ENCODE measurements at regions not wholly inside any gene's neighbourhood (a gene's known extent, or its start where the extent isn't known, plus 50 kb on each side); places are given as distances from the start of the nearest gene placed in this dataset.

DNA sequence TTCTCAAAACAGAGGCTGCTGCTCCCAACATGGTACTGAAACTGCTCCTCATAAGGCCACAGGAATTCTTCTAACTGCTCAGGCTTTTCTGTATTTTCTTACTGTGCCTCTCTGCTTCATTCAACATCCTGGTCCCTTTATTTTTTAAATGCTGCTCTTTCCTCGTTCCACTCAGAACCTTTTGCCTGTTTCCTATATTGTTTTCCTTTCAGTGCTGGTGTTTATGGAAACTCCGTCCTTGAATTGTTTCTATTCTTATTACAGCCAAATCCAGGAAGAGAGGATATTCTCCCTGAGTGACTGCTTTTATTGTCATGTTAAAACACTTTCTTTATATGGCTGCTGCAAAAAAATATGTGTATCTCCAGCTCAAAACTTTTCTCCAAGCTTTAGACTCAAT, 173.0 kb upstream of the E2F7 start:
- DNase-seq (ENCODE audit: low spot score in 2 of 2) = no peak
- ATAC-seq (replicated peaks; ENCODE audit: extremely low read depth, poor library complexity, severe bottlenecking) = no peak
- Mint-ChIP-seq H3K4me1 (no peaks in the 10 kb centered on the region), H3K27me3 (no peaks in the 10 kb centered on the region), H3K4me3 (no peak overlapping the region), H3K27ac (ENCODE audit: low read depth) (no peak overlapping the region), H3K36me3 (ENCODE audit: insufficient read depth) (no peaks in the 10 kb centered on the region), H3K9me3 (peaks cover 12% of the 10 kb centered on the region)

DNA sequence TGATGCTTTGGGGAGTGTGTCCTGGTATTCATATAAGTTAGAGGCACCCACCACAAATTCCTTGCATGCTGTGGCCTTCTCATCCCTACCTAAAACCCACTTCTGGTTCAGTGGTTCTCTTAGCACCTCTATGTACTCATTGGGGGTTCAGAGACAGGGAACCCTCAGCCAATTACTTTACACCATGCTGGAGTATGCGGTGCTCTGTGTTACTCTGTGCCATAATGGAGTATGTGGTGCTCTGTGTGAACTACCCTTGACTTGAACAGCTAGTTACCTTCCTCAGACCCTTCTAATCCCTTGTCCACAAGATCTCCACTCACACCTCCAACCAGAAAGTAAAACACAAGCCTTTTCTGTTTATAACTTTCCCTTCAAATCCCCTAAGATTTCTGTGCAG, 172.5 kb upstream of the E2F7 start:
- Mint-ChIP-seq H3K4me3 (no peak overlapping the region), H3K27me3 (no peaks in the 10 kb centered on the region), H3K27ac (ENCODE audit: low read depth) (no peak overlapping the region), H3K9me3 (peaks cover 12% of the 10 kb centered on the region), H3K4me1 (no peaks in the 10 kb centered on the region), H3K36me3 (ENCODE audit: insufficient read depth) (no peaks in the 10 kb centered on the region)
- DNase-seq (ENCODE audit: low spot score in 2 of 2) = no peak
- ATAC-seq (replicated peaks; ENCODE audit: extremely low read depth, poor library complexity, severe bottlenecking) = no peak

DNA sequence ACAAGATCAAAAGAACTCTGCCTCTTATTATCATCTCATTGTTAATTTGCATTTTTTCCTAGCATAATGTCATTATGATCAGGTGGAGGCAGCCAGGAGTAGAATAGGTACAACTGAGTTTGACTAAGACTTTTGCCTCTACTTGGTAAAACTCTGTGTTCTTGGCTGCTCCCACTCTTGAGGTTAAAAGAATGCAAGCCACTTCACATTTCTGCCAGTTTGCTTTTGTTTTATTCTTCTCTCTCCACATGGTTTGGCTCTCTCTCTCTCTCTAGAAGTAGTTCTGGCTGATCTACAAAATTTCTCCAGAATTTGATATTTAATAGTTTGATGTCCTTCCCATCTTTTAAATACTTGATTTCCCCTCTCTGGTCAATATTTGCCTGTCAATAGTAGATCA, 170.7 kb upstream of the E2F7 start:
- no peak for DNase-seq (ENCODE audit: low spot score in 2 of 2)
- Mint-ChIP-seq H3K4me3 (no peak overlapping the region), H3K36me3 (ENCODE audit: insufficient read depth) (no peaks in the 10 kb centered on the region), H3K27me3 (no peaks in the 10 kb centered on the region), H3K9me3 (peaks cover 12% of the 10 kb centered on the region), H3K27ac (ENCODE audit: low read depth) (no peak overlapping the region), H3K4me1 (no peaks in the 10 kb centered on the region)
- no peak for ATAC-seq (replicated peaks; ENCODE audit: extremely low read depth, poor library complexity, severe bottlenecking)

DNA sequence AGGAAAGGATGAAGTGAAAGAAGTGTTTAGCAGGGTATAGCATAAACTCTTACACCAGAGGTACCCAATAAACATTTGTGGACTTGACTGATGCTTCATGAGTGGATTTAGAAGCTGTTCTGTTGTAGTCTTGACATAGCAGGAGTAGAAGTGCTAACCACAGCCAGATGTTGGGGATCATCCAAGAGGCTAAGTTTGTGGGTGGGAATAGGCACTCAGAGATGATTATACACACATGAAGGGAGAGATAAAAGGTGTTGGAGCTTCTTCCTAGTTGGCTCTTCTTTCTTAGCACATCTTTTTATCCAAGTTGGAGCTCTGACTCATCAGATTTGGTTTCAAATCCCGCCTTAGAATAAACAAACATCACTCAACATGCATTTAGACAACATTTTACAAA, 166.7 kb upstream of the E2F7 start:
- H3K4me3 Mint-ChIP-seq = no peak overlapping the region
- no peaks in the 10 kb centered on the region for H3K27me3 Mint-ChIP-seq
- DNase-seq (ENCODE audit: low spot score in 2 of 2) (no peak), ATAC-seq (replicated peaks; ENCODE audit: extremely low read depth, poor library complexity, severe bottlenecking) (no peak)
- H3K36me3 Mint-ChIP-seq (ENCODE audit: insufficient read depth) = no peaks in the 10 kb centered on the region
- no peaks in the 10 kb centered on the region for H3K4me1 Mint-ChIP-seq
- no peak overlapping the region for H3K27ac Mint-ChIP-seq (ENCODE audit: low read depth)
- no peaks in the 10 kb centered on the region for H3K9me3 Mint-ChIP-seq

DNA sequence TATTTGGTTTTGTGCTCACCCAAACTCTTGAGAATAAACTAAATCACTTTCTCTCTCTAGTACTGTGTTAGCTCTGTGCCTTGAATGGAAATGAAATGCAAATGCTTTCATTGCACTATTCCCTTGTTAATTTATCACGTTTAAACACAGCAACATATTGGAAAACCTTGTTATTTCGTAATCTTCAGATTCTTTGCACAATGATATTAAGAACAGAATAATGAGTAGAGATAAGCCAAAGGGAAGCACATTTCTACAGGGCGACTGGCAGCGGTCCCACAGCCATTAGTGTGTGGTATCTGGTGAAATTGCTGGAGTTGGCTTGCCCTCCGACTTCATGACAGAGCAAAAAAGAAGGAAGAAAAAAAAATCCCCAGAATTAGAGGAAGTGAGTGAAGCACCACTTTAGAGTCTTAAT, 166.1 kb upstream of the E2F7 start:
- no peaks in the 10 kb centered on the region for H3K4me1 Mint-ChIP-seq
- no peaks in the 10 kb centered on the region for H3K27me3 Mint-ChIP-seq
- DNase-seq (ENCODE audit: low spot score in 2 of 2) (no peak), ATAC-seq (replicated peaks; ENCODE audit: extremely low read depth, poor library complexity, severe bottlenecking) (no peak)
- H3K27ac Mint-ChIP-seq (ENCODE audit: low read depth) = no peak overlapping the region
- no peaks in the 10 kb centered on the region for H3K36me3 Mint-ChIP-seq (ENCODE audit: insufficient read depth)
- peaks cover 5% of the 10 kb centered on the region for H3K9me3 Mint-ChIP-seq
- no peak overlapping the region for H3K4me3 Mint-ChIP-seq

DNA sequence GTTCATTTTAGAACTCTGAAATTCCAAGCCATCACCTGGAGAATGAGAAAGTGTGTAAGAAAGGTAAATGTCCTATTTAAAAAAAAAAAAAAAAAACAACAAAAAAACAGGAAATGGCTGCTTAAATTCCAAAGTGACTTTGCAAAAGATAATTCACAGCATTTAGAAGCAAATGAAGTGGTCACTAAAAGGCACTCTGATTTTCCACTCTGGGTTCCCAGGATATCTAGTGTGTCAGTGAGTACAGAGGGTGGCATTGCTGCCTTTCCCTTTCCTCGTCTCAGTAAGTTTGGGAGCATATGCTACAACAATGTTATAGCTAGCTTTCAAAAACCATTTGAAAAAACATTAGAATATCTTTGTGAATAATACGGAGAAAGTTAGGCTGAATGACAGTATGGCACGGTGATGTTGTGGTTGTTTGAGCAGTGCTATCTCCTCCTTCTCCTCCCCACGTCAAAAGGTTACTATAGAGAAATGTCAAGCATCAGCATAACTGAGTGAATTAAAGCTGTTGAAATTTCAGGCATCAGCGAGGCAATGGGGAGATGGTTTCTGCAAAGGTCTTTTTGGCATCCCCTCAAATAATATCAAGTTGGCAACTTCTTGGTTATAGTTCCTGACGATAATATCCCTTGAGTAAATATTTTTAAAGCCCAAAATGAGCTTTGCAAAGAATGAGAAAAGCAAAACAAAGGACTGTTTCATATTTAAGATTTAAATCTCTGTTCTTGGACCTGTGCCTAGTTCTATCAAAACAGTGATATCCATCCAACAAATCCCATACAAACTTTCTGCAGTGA, 164.5 kb upstream of the E2F7 start:
- peaks cover 6% of the 10 kb centered on the region for H3K9me3 Mint-ChIP-seq
- DNase-seq (ENCODE audit: low spot score in 2 of 2) = no peak
- no peaks in the 10 kb centered on the region for H3K27me3 Mint-ChIP-seq
- no peaks in the 10 kb centered on the region for H3K4me1 Mint-ChIP-seq
- ATAC-seq (replicated peaks; ENCODE audit: extremely low read depth, poor library complexity, severe bottlenecking) = no peak
- H3K36me3 Mint-ChIP-seq (ENCODE audit: insufficient read depth) = no peaks in the 10 kb centered on the region
- no peak overlapping the region for H3K4me3 Mint-ChIP-seq
- H3K27ac Mint-ChIP-seq (ENCODE audit: low read depth) = no peak overlapping the region

DNA sequence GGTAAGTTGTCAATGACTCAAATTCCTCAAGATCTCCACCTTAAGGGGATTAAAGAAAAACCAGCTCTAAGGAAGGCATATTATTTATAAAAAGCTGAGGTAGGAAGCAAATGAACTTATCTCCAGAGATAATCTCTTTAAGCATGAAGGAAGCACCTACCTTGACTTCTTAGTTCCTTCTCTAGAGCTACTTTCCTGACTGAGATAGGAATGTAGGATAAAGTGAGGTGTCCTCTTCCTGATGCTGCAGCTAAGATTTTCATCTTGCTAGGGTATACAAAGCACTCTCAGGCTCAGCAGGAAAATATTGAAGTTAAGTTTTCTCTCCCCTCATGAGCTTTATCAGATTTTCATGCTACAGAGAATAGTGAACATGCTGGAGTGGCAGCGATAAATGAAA, 163.0 kb upstream of the E2F7 start:
- Mint-ChIP-seq H3K27ac (ENCODE audit: low read depth) (no peak overlapping the region), H3K4me1 (no peaks in the 10 kb centered on the region), H3K4me3 (no peak overlapping the region), H3K9me3 (peaks cover 6% of the 10 kb centered on the region), H3K27me3 (no peaks in the 10 kb centered on the region), H3K36me3 (ENCODE audit: insufficient read depth) (no peaks in the 10 kb centered on the region)
- ATAC-seq (replicated peaks; ENCODE audit: extremely low read depth, poor library complexity, severe bottlenecking) = no peak
- DNase-seq (ENCODE audit: low spot score in 2 of 2) = no peak

DNA sequence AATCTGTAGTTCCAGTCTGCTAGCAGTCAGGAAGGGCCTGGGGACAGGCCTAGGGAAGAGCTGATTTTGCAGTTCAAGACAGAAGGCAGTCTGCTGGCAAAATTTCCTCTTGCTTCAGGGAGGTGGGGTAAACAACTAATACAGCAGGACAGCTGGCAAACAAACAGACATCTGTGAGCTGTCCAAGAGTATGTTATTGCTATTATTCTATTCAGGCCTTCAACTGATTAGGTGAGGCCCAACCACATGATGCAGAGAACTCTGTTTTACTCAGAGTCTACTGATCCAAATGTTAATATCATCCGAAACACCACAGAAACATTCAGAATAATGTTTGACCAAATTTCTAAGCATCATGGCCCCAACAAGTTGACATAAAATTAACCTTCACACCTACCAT, 161.0 kb upstream of the E2F7 start:
- H3K27ac Mint-ChIP-seq (ENCODE audit: low read depth) = no peak overlapping the region
- ATAC-seq (replicated peaks; ENCODE audit: extremely low read depth, poor library complexity, severe bottlenecking) (no peak), DNase-seq (ENCODE audit: low spot score in 2 of 2) (no peak)
- no peaks in the 10 kb centered on the region for H3K36me3 Mint-ChIP-seq (ENCODE audit: insufficient read depth)
- H3K9me3 Mint-ChIP-seq = peaks cover 10% of the 10 kb centered on the region
- no peaks in the 10 kb centered on the region for H3K4me1 Mint-ChIP-seq
- H3K4me3 Mint-ChIP-seq = no peak overlapping the region
- no peaks in the 10 kb centered on the region for H3K27me3 Mint-ChIP-seq

DNA sequence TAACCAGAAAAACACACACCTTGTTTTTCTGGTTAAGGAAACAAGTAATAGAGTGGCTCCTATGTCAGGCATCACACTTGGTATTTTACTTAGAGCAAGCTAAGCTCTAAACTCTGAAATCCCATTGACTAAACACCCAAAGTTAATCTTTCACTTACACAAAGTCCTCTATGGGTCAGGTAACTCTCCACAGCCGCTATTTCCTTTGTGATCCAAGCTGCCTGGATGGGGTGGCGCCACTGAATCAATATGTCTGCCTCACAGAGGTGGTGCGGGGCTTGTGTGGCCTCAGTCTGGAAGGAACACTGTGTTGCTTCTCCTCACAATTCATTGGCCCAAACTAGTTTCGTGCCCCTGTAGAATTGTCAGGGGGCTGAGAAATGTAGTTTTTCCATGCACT, 160.0 kb upstream of the E2F7 start:
- H3K4me1 Mint-ChIP-seq = no peaks in the 10 kb centered on the region
- no peaks in the 10 kb centered on the region for H3K36me3 Mint-ChIP-seq (ENCODE audit: insufficient read depth)
- ATAC-seq (replicated peaks; ENCODE audit: extremely low read depth, poor library complexity, severe bottlenecking) = no peak
- H3K27me3 Mint-ChIP-seq = no peaks in the 10 kb centered on the region
- no peak for DNase-seq (ENCODE audit: low spot score in 2 of 2)
- no peak overlapping the region for H3K4me3 Mint-ChIP-seq
- H3K9me3 Mint-ChIP-seq = peaks cover 10% of the 10 kb centered on the region
- no peak overlapping the region for H3K27ac Mint-ChIP-seq (ENCODE audit: low read depth)

DNA sequence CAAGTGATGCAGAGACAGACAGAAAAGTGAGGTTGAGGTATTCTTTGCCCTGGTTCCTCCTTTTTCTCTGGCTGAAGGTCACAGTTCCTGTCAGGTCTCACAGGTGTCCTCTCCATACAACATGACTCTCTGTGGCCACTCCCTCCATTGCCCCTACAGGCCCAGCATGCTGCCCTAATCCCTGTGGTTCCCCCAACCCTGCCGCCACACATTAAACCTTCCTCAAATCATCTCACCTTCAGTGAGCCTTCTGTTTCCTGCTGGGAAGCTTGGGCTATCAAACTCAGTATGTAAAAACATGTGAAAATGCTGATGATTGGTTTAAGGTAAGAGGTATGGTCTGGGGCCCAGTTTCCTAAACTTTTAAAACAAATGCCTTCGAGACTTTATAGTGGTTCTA, 159.0 kb upstream of the E2F7 start:
- no peak overlapping the region for H3K27ac Mint-ChIP-seq (ENCODE audit: low read depth)
- H3K4me3 Mint-ChIP-seq = no peak overlapping the region
- no peaks in the 10 kb centered on the region for H3K36me3 Mint-ChIP-seq (ENCODE audit: insufficient read depth)
- H3K4me1 Mint-ChIP-seq = no peaks in the 10 kb centered on the region
- peaks cover 10% of the 10 kb centered on the region for H3K9me3 Mint-ChIP-seq
- ATAC-seq (replicated peaks; ENCODE audit: extremely low read depth, poor library complexity, severe bottlenecking) (no peak), DNase-seq (ENCODE audit: low spot score in 2 of 2) (no peak)
- no peaks in the 10 kb centered on the region for H3K27me3 Mint-ChIP-seq

DNA sequence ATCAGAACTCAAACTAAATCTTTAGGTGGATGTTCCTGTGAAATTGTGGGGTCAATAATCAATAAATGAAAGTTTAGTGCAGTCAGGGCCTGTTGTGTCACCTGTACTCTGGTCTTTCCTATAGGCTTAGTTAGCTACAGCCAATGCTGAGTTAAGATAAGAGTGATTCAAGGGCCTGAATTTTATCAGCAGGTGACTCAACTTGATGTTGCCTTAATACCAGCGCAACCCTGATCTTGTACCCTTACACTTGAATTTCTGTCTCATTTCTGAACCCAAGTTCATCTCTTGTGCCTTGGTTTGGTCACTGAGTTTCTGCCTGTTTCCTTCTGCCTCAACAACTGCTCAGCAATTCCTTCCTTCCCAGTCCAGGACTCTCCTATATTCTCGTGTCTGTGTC, 157.0 kb upstream of the E2F7 start:
- ATAC-seq (replicated peaks; ENCODE audit: extremely low read depth, poor library complexity, severe bottlenecking) (no peak), DNase-seq (ENCODE audit: low spot score in 2 of 2) (no peak)
- no peak overlapping the region for H3K27ac Mint-ChIP-seq (ENCODE audit: low read depth)
- H3K9me3 Mint-ChIP-seq = peaks cover 10% of the 10 kb centered on the region
- no peaks in the 10 kb centered on the region for H3K27me3 Mint-ChIP-seq
- H3K4me3 Mint-ChIP-seq = no peak overlapping the region
- no peaks in the 10 kb centered on the region for H3K36me3 Mint-ChIP-seq (ENCODE audit: insufficient read depth)
- no peaks in the 10 kb centered on the region for H3K4me1 Mint-ChIP-seq

DNA sequence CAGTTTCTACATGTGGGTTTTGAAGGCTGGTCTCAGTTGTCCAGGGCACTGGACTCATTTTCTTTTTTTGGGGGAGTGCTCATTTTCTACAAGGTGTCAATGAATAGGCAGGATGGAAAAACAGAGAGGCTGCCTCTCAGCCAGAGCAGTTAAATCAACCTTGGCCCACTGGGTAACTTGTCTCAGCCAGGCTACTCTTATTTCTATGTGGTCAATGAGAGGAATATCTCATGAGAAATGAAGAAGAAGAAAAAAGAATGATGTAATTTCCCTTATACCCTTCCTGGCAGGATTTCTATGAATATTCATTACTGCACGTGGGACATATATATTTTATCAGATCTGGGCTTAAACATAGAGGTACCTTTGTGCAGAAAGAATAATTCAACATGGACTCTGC, 155.2 kb upstream of the E2F7 start:
- no peak for DNase-seq (ENCODE audit: low spot score in 2 of 2)
- Mint-ChIP-seq H3K9me3 (peaks cover 7% of the 10 kb centered on the region), H3K27ac (ENCODE audit: low read depth) (no peak overlapping the region)

DNA sequence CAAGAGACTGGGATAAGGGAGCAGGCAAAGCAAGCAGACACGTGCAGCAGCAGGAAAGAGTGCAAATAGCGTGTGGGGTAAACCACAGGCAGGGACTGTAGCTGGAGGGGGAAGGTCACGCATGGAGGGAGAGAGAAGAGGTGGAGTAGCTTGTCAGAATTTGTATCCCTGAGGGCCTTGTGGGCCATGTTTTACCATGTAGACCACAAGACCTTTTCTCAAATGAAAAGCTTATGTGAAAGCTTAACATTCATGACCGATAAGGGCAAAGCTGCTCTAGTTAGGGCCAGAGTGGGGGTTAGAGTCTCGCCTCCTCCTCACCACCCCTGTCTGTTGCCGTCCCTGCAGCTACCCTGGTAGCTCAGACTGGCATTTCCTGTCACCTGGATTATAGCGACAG, 152.9 kb upstream of the E2F7 start:
- Mint-ChIP-seq H3K27ac (ENCODE audit: low read depth) (no peak overlapping the region), H3K9me3 (peaks cover 10% of the 10 kb centered on the region), H3K4me1 (no peaks in the 10 kb centered on the region), H3K4me3 (no peak overlapping the region), H3K27me3 (no peaks in the 10 kb centered on the region), H3K36me3 (ENCODE audit: insufficient read depth) (no peaks in the 10 kb centered on the region)
- no peak for DNase-seq (ENCODE audit: low spot score in 2 of 2)
- no peak for ATAC-seq (replicated peaks; ENCODE audit: extremely low read depth, poor library complexity, severe bottlenecking)

More for the DNA sequence above, 155.2 kb upstream of the E2F7 start:
- Mint-ChIP-seq H3K4me1 (no peaks in the 10 kb centered on the region), H3K36me3 (ENCODE audit: insufficient read depth) (no peaks in the 10 kb centered on the region), H3K4me3 (no peak overlapping the region), H3K27me3 (no peaks in the 10 kb centered on the region)
- no peak for ATAC-seq (replicated peaks; ENCODE audit: extremely low read depth, poor library complexity, severe bottlenecking)
